RKO (cell line): ENCODE measurements at regions not wholly inside any gene's neighbourhood (a gene's known extent, or its start where the extent isn't known, plus 50 kb on each side); places are given as distances from the start of the nearest gene placed in this dataset.

Experiments used
- DNase-seq: peaks from one replicate; pipeline ENCODE4 v3.0.0-alpha.2; 2016; ENCODE audit warnings: low spot score

DNA sequence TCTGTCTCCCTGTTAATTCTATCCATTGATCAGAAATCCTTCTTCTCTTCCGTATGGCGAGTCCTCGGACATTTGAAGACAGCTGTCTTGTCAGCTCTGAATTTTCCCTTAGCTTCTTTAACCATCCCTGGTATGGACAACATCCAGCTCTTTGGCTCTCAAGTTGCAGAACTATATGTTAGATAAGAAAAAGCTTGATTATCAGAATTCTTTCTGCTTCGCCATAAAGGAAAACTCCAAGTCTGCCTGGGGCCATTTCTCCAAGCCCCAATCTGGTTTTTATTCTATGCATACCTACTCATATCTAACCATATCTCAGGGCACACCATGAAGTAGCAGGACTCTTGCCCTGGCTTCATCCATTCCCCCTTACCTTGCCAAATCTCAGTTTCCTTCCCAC, 215.7 kb upstream of the TMC3 start:
- no peak for DNase-seq

DNA sequence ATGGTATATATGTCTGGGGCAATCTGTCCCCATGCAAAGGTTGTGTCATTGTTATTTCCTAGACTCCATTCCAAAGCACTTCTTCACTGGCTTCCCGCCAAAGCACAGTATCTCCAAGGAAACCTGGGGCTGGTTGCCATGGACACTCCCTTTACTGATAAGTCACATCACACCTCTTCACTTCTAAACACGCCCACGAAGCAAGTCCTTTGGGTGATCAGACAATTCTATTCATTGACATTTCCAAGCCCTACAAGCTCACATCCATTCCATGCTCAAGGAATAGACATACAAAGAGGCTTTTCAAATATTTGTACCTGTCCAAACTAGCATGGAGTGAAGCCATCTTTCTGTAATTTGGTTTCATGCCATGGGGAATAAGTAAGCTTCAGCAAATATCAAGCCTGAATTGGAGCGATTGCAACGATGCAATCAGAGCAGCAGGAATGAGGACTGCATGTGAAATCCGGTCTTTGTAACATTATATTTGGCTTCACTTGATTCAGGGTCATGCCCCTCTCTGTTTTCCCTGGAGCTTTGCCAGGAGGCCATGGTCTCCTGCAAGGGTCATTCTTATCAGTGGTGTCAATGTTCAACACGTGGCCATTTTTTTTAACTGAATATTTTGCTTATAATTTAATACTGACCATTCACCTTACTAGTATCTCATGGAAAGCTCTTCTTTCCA, 201.6 kb upstream of the TMC3 start:
- no peak for DNase-seq

DNA sequence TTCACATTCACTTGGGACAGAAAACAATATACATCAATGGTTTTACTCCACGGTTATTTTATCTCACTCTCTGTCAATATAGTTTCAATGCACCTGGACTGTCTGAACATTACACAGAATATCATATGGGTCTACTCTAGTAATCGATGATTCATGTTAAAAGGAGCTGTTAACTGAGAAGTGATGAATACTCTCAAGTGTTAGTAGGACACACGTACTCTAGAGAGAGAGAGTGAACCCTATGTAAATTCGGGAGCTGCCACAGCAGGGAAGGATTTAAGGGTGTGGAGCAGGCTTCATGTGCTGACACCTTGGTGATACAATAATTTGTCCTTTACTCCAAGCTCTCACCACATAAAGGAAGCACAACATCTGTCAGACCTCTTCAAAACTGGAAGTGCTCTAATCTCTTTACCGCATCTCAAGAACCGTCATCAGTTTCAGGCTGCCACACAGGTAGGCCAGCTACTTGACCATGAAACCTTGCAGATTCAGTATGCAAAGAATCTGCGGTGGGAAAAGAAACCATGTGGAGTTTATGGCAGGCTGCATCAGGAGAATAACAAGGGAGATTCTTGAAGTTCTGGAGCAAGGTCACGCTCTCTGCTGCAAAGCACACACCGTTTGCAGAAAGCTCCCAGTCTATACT, 199.2 kb upstream of the TMC3 start:
- DNase-seq, result no peak

DNA sequence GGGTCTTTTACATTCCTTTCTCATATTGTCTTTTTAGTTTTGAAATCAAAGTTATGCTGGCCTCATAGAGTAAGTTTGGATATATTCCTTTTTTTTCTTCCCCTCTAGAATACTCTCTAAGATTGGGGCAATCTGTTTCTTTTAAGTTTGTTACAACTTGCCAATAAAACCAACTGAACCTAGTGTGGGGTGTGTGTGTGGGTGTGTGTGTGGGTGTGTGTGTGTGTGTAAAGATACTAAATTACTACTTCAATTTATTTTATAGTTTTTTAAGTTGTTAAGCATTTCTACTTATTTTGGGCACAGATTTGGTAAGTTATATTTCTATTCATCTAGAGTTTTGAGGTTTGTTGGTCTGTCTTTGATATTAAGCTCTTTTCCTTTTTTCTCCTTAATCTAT, 198.2 kb upstream of the TMC3 start:
- DNase-seq, result no peak

DNA sequence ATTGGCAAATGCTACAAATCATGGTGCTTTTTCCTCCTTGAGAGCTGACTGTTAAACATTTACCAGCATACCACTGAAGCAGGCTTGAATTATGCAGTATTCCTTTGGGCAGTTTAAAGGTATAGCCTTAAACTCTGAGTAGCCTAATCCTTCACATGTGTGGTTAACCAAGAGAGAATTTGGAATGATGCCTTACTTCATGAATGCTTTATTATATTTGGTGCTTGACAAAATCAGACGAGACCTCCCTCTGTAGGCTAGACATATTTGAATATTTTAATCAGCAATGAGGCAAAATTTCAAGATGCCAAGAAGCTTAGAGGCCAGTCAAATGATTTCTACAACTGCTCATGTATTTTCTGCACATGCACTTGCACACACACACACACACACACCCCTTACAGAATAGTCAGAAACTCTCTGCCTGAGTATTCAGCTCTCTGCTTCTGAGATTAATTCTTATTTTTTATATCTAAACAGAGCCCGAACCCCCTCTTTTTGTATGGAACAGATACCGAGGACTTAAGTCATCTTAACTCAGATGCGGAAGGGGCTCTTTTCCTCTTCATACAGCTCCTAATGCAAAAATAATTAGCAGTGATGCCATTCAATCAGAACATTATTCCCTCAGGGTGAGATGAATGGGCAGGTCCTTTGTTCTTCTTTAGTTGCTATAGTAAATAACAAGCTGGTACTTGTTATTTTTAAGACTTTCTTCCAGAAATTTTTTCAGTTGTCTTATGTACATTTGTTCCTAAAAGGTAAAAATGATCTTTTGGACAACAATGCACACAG, 195.5 kb upstream of the TMC3 start:
- no peak for DNase-seq

DNA sequence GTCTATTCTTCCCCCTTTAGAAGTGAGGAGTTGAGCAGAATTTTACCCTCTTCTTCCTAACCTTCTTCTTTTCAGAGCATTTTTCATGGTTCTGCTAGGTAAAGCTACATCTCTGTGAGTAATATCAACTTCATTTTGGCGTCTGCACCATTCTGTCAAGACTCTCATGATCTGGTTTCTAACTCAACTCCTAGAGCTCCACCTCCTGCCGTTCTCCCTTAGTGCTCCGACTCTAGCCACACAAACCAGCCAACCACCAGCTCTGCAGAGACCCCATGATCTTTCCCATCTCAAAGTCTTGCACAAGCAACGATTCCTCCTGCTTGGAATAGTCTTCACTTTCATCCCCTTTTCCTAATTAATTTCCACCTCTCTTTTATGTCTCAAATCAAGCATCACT, 193.9 kb upstream of the TMC3 start:
- DNase-seq, result no peak

DNA sequence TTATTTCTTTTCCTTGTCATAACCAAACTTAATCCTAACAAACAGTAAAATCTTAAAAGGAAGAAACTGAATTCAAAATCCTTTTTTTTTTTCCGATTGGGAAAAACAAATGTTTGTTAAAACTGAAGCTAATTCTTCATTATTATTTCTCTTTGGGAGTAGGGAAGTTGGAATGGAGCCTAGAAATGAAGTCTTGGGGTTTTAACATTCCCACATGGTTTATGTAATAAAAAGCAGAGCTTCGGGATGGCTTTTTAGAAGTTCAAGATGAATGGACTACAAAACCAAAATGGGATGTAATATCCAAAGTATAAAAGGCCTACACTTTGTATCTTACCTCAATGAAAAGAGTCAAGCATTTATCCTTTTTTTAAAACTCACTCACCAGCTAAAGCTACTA, 189.0 kb upstream of the TMC3 start:
- no peak for DNase-seq

DNA sequence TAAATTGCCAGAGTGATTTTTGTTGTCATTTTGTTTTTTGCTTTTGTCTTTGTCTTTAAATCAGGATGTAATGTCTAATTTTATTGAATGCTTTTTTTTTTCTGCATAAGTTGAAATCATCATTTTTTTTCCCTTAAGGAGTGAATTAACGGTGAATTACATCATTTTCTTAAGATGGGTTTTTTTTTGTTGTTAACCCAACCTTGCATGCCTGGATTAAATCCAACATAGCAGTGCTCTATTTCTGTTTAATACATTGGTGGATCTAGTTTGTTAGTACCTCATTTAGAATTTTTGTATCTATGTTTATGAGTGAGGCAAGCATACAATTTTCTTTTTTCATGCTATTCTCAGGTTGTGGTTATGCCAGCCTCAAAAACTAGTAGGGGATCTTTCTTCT, 186.4 kb upstream of the TMC3 start:
- DNase-seq, result no peak

DNA sequence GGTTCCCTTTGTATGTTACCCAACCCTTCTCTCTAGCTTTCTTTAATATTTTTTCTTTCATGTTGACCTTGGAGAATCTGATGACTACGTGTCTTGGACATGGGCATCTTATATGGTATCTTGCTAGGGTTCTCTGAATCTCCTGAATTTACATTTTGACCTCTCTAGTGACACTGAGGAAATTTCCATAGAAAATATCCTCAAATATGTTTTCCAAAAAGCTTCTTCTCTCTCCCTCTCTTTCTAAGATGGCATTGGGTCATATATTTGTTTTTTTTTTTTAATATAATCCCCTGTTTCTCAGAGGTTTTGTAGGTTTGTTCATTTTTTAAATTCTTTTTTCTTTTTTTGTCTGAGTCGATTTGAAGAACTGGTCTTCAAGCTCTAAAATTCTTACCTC, 184.0 kb upstream of the TMC3 start:
- DNase-seq, result no peak

DNA sequence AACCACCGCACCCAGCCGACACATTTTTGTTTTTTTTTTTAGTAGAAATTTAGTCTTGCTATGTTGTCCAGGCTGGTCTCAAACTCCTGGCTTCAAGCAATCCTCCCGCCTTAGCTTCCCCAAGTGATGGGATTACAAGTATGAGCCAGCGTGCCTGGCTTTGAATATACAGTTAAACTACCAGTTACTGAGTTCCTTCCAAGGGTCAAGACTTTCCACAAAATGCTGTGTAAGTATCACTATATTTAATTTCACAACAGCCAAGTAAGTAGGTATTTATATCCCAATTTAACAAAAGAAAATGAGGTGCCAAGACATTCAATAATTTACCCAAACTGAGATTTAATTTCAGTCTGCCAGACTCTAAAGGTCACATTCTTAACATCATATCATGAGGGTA, 181.3 kb upstream of the TMC3 start:
- no peak for DNase-seq

DNA sequence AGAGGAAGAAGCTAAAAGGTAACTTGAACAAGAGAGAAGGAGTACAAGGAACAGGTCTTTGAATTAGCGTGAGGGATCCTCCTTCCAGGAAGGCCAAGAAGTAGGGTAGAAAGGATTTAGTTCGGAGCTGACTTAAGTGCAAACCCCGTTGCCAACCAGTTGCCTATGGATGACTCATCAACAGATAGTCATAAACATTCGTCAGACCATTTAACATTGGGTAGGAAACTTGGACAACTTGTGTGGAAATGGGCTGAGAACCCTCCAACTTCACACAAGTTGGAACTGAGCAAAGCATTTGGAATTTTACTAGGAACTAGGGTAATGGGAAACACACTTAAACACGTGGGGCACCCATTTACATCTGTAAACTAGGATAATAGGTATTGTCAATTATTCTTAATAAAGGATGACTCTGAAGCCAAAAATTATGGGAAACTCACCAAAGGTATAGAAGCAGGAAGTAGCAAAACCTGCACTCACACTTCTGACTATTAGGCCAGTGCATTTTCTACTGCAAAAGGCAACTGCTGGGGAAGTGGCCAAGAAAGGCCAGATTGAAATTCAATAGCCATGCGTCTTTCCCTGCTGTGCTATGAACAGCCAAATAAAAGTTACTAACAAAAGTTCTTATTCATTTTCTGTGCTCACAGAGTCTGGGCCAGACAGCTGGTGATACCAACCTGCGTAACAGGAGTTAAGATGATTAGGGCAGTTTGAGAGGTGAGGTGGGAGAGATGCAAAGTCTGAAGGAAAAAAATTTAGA, 174.5 kb upstream of the TMC3 start:
- DNase-seq, result peak; percentile 64

DNA sequence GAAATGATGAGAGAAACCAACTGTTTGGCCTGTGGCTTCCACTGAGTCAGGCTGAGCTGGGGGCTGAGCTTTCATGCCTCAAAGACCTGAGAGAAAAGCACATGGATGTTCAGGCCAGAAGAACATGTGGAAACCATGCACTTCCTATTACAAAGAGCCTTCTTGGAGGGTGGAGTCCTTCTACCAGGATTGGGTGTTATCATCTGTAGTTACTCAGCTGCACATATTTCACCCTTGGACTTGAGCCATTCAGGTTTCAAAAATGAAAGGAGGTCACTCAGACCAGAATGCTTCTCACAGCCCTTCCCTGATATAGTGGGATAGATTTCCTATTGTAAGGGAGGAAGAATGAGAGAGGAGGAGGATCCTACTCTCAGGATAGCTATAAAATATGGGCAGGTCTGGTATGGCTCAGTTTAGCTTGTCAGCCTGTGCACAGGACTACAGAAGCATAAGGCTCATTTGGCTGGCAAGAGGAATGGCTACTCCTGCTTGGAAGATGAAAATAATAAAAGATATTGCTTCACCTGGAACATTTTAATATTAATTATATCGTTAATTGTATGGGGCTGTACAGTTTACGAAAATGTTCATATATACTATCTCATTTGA, 173.6 kb upstream of the TMC3 start:
- no peak for DNase-seq

DNA sequence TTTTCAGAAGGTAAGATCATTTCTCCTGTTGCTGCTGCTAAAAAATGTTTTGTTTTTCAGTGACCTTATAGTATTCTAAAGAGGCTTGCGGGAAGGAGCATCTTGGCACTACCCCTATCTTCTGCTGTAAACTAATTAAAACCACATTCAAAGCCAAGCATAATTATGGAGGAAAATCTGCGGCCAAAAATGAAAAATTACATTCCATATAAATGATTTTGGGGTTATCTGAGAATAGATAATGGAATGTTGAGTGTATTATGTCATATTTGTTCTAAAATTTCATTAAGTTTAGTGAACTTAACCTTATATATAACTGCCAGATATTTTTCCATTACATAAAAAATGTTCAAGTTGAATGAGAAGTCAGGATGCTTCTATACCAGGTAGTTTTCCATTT, 170.4 kb upstream of the TMC3 start:
- DNase-seq, result no peak

DNA sequence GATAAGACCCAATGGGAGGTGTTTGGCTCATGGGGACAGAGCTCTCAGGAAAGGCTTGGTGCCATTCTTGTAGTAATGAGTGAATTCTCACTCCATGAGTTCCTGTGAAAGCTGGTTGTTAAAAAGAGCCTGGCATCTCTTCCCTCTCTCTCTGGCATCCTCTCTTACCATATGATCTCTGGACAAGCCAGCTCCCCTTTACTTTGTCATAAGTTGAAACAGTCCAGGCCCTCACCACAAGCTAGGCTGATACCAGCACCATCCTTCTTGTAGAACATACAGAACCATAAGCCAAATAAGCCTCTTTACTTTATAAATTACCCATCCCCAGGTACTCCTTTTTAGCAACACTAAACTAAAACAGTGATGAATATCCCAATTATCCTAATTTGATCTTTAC, 166.9 kb upstream of the TMC3 start:
- DNase-seq, result no peak

DNA sequence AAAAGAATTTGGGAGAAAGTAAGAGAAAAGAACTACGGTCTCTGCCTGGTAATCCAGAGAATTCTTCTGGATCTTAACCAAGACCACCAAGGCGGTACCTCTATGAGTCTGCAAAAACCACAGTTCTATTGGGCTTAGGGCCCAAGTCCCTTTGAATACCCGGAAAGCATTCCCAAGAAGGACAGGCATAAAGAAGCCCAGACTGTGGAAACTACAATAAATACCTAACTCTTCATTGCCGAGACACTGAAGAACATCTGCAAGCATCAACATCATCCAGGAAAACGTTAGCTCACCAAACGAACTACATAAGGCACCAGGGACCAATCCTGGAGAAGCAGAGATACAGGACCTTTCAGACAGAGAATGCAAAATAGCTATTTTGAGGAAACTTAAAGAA, 162.3 kb upstream of the TMC3 start:
- DNase-seq, result no peak

DNA sequence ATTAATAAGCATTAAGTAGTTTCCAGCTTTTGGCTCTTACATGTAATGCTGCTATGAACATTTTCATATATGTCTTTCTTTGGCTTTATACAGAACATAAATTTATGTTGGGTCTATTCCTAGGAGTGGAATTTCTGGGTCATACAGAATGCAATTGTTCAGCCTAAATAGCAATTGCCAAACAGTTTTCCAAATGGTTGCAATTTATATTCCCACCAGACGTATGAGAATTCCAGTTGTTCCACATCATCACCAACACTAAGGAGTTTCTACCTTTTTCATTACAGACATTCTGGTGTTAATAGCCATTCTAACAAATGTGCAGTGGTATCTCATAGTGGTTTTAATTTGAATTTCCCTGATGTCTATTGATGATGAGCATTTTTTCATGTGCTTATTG, 160.1 kb upstream of the TMC3 start:
- DNase-seq, result no peak

DNA sequence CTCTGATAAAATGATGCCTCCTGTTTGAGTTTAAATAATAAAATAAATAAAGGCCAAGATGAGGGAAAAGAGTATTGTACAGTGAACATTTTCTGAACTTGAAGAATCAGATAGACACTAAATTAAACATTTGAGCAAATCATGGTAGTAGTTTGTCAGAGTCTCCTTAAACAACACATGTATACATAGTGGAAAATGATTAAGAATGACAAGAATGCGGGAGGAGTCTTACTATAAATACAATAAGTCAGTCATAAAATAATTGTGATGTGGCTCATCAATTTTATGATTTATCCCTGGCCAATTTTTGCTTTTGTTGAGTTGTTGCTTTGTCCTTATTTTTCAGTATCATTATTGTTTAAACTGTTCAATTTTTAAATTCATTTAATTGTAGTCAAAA, 158.0 kb upstream of the TMC3 start:
- no peak for DNase-seq

DNA sequence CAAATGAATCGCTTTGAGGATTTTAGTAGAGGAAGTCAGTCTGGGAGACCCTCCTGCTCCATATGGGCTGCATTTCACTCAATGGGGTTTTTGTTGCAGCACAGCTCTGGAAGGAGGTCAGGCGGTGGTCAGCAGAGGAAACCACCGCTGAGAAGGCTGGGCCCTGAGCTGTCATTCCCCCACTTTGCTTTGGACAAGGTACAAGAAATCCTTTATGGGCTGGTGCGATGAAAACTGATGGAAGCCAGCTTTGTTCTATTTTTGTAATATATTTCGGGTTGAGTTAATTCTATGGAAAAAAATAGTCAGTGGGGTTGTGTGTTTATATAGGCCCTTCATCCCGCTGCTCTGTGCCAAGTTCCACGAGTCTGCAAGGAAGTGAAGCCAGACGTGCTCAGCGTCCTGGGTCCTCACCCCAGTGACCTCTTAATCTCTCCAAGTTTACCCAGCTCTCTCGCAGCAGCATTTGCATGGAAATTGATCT, 157.1 kb upstream of the TMC3 start:
- DNase-seq, result no peak

DNA sequence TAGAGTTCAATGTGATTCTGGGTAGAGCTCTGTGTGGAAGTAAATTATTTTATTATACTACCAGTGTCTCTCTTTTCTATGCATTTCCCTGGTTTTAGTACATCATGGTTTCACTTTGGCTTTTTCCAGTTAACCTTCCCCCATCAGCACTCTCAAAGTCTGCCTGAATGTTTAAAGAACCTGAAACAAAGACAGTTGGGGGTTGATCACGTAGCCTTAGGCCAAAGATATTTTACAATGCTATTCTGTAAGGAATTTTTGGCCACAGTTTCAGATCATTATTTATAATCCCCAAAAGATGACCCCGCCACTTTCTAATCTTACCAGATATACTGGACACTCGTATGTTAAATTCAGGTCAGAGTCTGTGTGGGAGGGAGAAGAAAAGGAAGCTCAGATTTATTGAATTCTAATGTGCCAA, 156.3 kb upstream of the TMC3 start:
- no peak for DNase-seq

DNA sequence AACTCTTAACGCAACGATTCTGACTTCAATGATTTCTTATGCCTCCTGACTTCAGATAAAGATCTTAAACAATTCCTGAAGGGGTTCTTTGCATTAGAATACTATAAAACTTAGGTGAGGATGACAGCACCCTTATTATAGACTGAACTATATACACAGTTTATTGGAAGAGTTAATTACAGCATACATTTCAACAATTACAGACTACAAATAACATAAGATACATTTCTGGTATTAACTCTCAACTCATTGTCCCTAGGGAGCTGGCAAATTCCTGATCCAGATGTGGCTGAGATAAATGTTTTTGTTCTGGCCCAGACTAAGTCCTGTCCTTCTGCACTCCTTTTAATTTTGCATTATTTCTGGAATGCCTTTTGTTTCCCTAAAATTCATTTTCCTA, 155.5 kb upstream of the TMC3 start:
- DNase-seq, result no peak

DNA sequence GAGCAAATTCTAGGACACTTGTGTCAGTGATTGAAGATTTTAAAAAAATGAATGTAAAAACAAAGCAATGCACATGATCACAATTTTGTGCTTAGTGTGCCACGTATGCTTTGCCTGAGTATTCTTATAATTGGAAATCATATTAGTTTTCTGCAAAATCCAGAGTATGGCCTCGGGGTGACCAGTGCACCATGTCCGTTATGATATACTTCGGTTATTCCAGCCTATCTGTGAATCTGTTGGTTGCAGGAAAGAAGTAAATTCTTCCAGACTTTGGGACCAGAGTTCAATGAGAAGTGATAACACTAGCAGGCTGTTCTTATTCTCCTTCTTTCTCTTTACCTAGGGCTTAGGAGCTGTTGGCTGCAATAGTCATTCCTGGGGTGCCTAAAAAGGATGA, 152.0 kb upstream of the TMC3 start:
- no peak for DNase-seq

DNA sequence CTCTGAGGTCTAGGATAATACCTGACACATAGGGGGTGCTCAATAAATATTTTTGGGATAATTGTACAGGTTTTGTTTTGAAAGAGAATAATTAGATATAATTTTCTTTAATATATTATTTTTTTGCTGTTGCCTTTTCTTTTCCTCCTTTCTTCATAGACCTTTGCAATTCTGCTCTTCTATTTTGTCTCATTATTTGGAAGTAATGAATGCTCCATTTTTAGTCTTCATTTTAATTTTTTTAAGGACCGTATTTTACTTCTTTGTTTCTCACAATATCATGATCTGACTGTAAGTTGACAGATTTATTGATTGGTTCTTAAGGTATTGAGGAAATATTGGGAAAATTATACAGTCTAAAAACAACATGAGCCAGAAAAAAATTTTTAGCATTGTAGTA, 150.5 kb upstream of the TMC3 start:
- no peak for DNase-seq
